CD4-positive, alpha-beta T cell (primary cell): ENCODE measurements at regions not wholly inside any gene's neighbourhood (a gene's known extent, or its start where the extent isn't known, plus 50 kb on each side); places are given as distances from the start of the nearest gene placed in this dataset.

Source experiments
- ATAC-seq: fragments of 200-7000 bp; cut with Tn5 transposase; one replicate; pipeline ENCODE4 v1.10.0; 2022; ENCODE audit warnings: mild to moderate bottlenecking; ENCODE audit not compliant: poor library complexity
- CTCF ChIA-PET: fragments of 350-600 bp; sonication (Branson Sonifier 250); formaldehyde crosslinking; loops from one replicate; lab custom pipeline; 2021; ENCODE audit warnings: antibody characterized with exemption, inconsistent platforms; lab: Charles Lee
- POLR2A ChIA-PET: fragments of 350-600 bp; sonication (Branson Sonifier 250); formaldehyde crosslinking; loops from one replicate; lab custom pipeline; 2021; ENCODE audit warnings: antibody characterized with exemption, inconsistent platforms; lab: Charles Lee
- DNase-seq, 14 experiments: peaks; one replicate each; pipeline ENCODE4 v3.0.0-alpha.2; 2013 to 2020; ENCODE audit warnings: mixed read lengths in 2 of 14
- H3K27ac ChIP-seq, 2 donors: one replicate each; pipeline versions ENCODE4 v1.5.1 to v1.7.0; 2013; ENCODE audit warnings: low read length in 2 of 2, low read depth in 1 of 2, mild to moderate bottlenecking in 1 of 2
- H3K27me3 ChIP-seq, 2 experiments: 1 replicate in 1 of 2; 2 replicates in 1 of 2; pipeline versions ENCODE4 v1.6.1 to v1.7.0; 2013; ENCODE audit warnings: low read length in 2 of 2, control low read depth in 1 of 2, mild to moderate bottlenecking in 1 of 2, moderate library complexity in 1 of 2; ENCODE audit not compliant: insufficient read depth in 2 of 2, control insufficient read depth in 1 of 2
- H3K36me3 ChIP-seq: one replicate; pipeline ENCODE4 v1.6.1; 2013; ENCODE audit warnings: low read length, control low read depth; ENCODE audit not compliant: insufficient read depth
- H3K4me1 ChIP-seq: one replicate; pipeline ENCODE4 v1.6.1; 2013; ENCODE audit warnings: low read length, control low read depth; ENCODE audit not compliant: insufficient read depth
- H3K4me3 ChIP-seq: one replicate; pipeline ENCODE4 v1.5.1; 2013; ENCODE audit warnings: mild to moderate bottlenecking, low read length, moderate library complexity
- H3K9me3 ChIP-seq, 2 experiments: 1 replicate in 1 of 2; 2 replicates in 1 of 2; pipeline versions ENCODE4 v1.6.1 to v1.7.0; 2013; ENCODE audit warnings: low read length in 2 of 2, mild to moderate bottlenecking in 2 of 2, control low read depth in 1 of 2, moderate library complexity in 1 of 2; ENCODE audit not compliant: control insufficient read depth in 1 of 2, insufficient read depth in 1 of 2
- H3K27ac Mint-ChIP-seq: one replicate; pipeline ENCODE4 v1.8.0; 2020; ENCODE audit warnings: mixed read lengths
- H3K27me3 Mint-ChIP-seq: one replicate; pipeline ENCODE4 v1.8.0; 2021; ENCODE audit warnings: mixed read lengths
- H3K36me3 Mint-ChIP-seq: one replicate; pipeline ENCODE4 v1.8.0; 2021; ENCODE audit warnings: low read depth, mixed read lengths
- H3K4me1 Mint-ChIP-seq: one replicate; pipeline ENCODE4 v1.8.0; 2021; ENCODE audit warnings: low read depth, mixed read lengths
- H3K4me3 Mint-ChIP-seq: one replicate; pipeline ENCODE4 v1.8.0; 2020; ENCODE audit warnings: mild to moderate bottlenecking, mixed read lengths
- H3K9me3 Mint-ChIP-seq: one replicate; pipeline ENCODE4 v1.8.0; 2020; ENCODE audit warnings: mixed read lengths
- intact Hi-C, 2 experiments: fragments of 100-400 bp; cut with DNase I in 1 of 2; cut with micrococcal nuclease in 1 of 2; formaldehyde crosslinking; loops; one replicate each; pipeline versions ENCODE4 v1.15.1 to v1.9.0; 2023 to 2025; cut with DNase I, micrococcal nuclease
- TF ChIP-seq, protein P1 (sequence below): fragments of 200-600 bp; IDR thresholded peaks from one replicate; pipeline ENCODE4 v1.8.0; 2022; ENCODE audit warnings: antibody characterized with exemption, mild to moderate bottlenecking

DNA sequence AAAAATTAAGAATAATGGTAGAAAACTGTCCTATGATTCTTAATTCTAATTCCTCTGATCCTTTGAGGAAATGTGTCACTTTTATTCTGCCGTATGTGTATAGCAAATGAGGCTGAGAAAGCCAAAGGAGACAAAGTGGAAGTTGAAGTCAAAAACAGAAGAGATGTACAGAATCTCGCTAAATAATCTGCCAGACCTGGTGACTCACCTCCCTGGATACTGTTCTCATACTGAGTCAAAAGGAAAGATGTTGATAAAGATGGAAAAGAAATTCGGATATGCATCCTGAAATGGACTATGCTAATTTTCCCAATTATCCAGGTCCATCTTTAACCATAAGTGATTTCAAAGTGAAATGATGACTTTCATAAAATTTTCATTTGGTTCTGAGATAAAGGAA, 92.5 kb downstream of the DUSP6 start:
- H3K4me1 ChIP-seq, result no peaks in the 10 kb centered on the region
- no peak overlapping the region for H3K27ac ChIP-seq
- ChIA-PET CTCF (no interaction called here), POLR2A (no interaction called here)
- H3K4me1 Mint-ChIP-seq, result no peaks in the 10 kb centered on the region
- H3K27me3 Mint-ChIP-seq, result no peaks in the 10 kb centered on the region
- no peaks in the 10 kb centered on the region for H3K36me3 ChIP-seq
- TF ChIP-seq, protein P1, sequence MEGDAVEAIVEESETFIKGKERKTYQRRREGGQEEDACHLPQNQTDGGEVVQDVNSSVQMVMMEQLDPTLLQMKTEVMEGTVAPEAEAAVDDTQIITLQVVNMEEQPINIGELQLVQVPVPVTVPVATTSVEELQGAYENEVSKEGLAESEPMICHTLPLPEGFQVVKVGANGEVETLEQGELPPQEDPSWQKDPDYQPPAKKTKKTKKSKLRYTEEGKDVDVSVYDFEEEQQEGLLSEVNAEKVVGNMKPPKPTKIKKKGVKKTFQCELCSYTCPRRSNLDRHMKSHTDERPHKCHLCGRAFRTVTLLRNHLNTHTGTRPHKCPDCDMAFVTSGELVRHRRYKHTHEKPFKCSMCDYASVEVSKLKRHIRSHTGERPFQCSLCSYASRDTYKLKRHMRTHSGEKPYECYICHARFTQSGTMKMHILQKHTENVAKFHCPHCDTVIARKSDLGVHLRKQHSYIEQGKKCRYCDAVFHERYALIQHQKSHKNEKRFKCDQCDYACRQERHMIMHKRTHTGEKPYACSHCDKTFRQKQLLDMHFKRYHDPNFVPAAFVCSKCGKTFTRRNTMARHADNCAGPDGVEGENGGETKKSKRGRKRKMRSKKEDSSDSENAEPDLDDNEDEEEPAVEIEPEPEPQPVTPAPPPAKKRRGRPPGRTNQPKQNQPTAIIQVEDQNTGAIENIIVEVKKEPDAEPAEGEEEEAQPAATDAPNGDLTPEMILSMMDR, result no peak
- H3K36me3 Mint-ChIP-seq, result no peaks in the 10 kb centered on the region
- H3K9me3 ChIP-seq, result no peaks in the 10 kb centered on the region
- H3K27ac Mint-ChIP-seq, result no peak overlapping the region
- no peak overlapping the region for H3K4me3 Mint-ChIP-seq
- DNase-seq, result no peak
- H3K4me3 ChIP-seq, result no peak overlapping the region
- H3K9me3 Mint-ChIP-seq, result peaks cover 2% of the 10 kb centered on the region
- intact Hi-C loops, result no loop called here
- no peaks in the 10 kb centered on the region for H3K27me3 ChIP-seq
- no peak for ATAC-seq

DNA sequence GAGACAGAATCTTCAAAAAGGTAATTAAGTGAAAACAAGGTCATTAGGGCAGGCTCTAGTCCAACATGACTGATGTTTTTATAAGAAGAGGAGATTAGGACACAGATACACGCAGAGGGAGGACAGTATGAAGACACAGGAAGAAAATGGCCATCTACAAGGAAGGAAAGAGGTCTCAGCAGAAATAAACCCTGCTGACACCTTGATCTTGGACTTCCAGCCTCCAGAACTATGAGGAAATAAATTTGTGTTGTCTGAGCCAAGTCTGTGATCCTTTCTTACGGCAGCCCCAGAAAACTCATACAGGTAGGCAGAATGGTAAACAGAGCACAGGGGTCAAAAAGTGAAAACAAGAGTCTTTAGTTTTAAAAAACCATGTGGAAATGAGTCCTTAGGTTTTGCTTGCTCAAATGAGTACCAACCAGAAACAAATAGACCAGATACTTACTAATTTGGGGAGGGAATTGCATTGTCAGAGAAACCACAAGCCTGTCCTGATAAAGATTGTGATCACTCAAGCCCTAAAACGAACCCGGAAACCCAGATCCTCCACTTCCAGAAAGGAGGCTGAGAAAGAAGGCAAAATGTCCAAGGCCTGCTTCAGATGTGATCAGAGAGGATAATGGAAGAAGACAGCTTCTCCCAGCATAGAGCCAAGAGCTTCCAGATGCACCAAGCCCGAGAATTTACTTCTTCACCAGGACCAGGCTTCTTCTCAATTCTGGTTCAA, 93.9 kb downstream of the DUSP6 start:
- H3K36me3 Mint-ChIP-seq, result no peaks in the 10 kb centered on the region
- intact Hi-C loops, result no loop called here

DNA sequence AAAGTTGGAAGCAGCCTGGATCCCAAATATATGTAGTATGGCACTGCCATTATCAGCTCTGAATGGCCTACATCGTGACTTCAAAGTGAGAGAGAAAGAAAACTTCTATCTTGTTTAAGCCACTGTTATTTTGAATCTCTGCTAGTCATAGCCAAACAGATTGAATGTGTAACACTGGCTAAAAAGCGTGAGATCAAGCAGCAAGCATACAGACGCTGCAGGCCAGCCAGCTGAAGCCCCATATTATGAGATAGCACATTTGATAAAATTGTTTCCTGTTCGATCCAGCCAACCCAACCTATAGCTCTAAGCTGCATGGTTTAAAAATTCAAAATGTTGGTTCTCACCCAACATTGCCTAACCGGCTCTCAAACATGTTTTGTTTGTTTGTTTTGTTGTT, 95.0 kb downstream of the DUSP6 start:
- ChIA-PET POLR2A (interaction anchor here (1.2 kb wide), 1 partner anchor 12 kb away, joined by 3 read pairs; no protein-coding TSS in a partner anchor), CTCF (interaction anchor here (0.6 to 1.0 kb wide), 2 partner anchors 12 to 42 kb away, joined by 3 to 4 read pairs; no protein-coding TSS in a partner anchor)
- TF ChIP-seq, protein P1, result no peak
- Histone ChIP-seq H3K4me1 (no peaks in the 10 kb centered on the region), H3K27me3 (no peaks in the 10 kb centered on the region), H3K9me3 (no peaks in the 10 kb centered on the region), H3K36me3 (no peaks in the 10 kb centered on the region), H3K27ac (no peak overlapping the region), H3K4me3 (no peak overlapping the region)
- H3K9me3 Mint-ChIP-seq, result peaks cover 2% of the 10 kb centered on the region
- no peaks in the 10 kb centered on the region for H3K4me1 Mint-ChIP-seq
- DNase-seq (no peak), ATAC-seq (no peak)
- H3K4me3 Mint-ChIP-seq, result no peak overlapping the region
- no peak overlapping the region for H3K27ac Mint-ChIP-seq
- intact Hi-C loops, result no loop called here
- H3K27me3 Mint-ChIP-seq, result no peaks in the 10 kb centered on the region
- no peaks in the 10 kb centered on the region for H3K36me3 Mint-ChIP-seq

More for the DNA sequence above, 93.9 kb downstream of the DUSP6 start:
- no peaks in the 10 kb centered on the region for H3K27me3 ChIP-seq
- POLR2A ChIA-PET, result no interaction called here
- H3K27ac Mint-ChIP-seq, result no peak overlapping the region
- CTCF ChIA-PET, result no interaction called here
- peaks cover 2% of the 10 kb centered on the region for H3K9me3 Mint-ChIP-seq
- no peak for DNase-seq
- H3K4me3 Mint-ChIP-seq, result no peak overlapping the region
- TF ChIP-seq, protein P1, result no peak
- H3K4me1 Mint-ChIP-seq, result no peaks in the 10 kb centered on the region
- no peak for ATAC-seq
- H3K36me3 ChIP-seq, result no peaks in the 10 kb centered on the region
- no peaks in the 10 kb centered on the region for H3K4me1 ChIP-seq
- H3K9me3 ChIP-seq, result no peaks in the 10 kb centered on the region
- no peaks in the 10 kb centered on the region for H3K27me3 Mint-ChIP-seq
- no peak overlapping the region for H3K4me3 ChIP-seq
- no peak overlapping the region for H3K27ac ChIP-seq
